OCI-LY7 (cell line): ENCODE measurements at regions not wholly inside any gene's neighbourhood (a gene's known extent, or its start where the extent isn't known, plus 50 kb on each side); places are given as distances from the start of the nearest gene placed in this dataset.

ENCODE experiments used
- BruUV-seq: library from RNA; stranded (reverse); fragments of 400-500 nt; replicated peaks from 2 replicates; lab custom pipeline; 2021; lab: Mats Ljungman, UMichigan
- CTCF ChIA-PET: fragments of 300-600 bp; sonication (Branson Sonifier 250); formaldehyde crosslinking; loops from one replicate; lab custom pipeline; 2022; ENCODE audit warnings: antibody characterized with exemption; ENCODE audit not compliant: unreplicated experiment; lab: Charles Lee
- POLR2A ChIA-PET: fragments of 300-600 bp; sonication (Branson Sonifier 250); formaldehyde crosslinking; loops from one replicate; lab custom pipeline; 2022; ENCODE audit warnings: antibody characterized with exemption; lab: Charles Lee
- DNase-seq: peaks from one replicate; pipeline ENCODE4 v3.0.0-alpha.2; 2015; ENCODE audit warnings: low spot score
- H2AFZ ChIP-seq: fragments of 200-600 bp; sonication (generic), shearing (Covaris generic); 2 replicates; pipeline ENCODE4 v1.6.1; 2014; ENCODE audit warnings: mild to moderate bottlenecking, antibody characterized with exemption, low read length, moderate library complexity
- H3K27ac ChIP-seq: fragments of 200-600 bp; sonication (generic); 2 replicates; pipeline ENCODE4 v1.5.1; 2014; ENCODE audit warnings: mixed run types, low read depth, mild to moderate bottlenecking, moderate library complexity, low read length, inconsistent platforms; ENCODE audit not compliant: poor library complexity, severe bottlenecking
- H3K36me3 ChIP-seq: fragments of 200-600 bp; sonication (generic); 2 replicates; pipeline ENCODE4 v1.6.1; 2014; ENCODE audit warnings: mild to moderate bottlenecking, antibody characterized with exemption, low read length, moderate library complexity, mixed read lengths; ENCODE audit not compliant: insufficient read depth
- H3K4me1 ChIP-seq: fragments of 200-600 bp; sonication (generic); 2 replicates; pipeline ENCODE4 v1.5.1; 2014; ENCODE audit warnings: mild to moderate bottlenecking, low read length; ENCODE audit not compliant: insufficient read depth, poor library complexity, severe bottlenecking
- H3K4me2 ChIP-seq: fragments of 200-600 bp; sonication (generic); 2 replicates; pipeline ENCODE4 v1.6.1; 2014; ENCODE audit warnings: mild to moderate bottlenecking, low read length
- H3K4me3 ChIP-seq: fragments of 200-600 bp; sonication (generic); 2 replicates; pipeline ENCODE4 v1.5.1; 2014; ENCODE audit warnings: mild to moderate bottlenecking, low read depth, low read length; ENCODE audit not compliant: poor library complexity, severe bottlenecking
- H3K79me2 ChIP-seq: fragments of 200-600 bp; sonication (generic); 2 replicates; pipeline ENCODE4 v1.6.1; 2016; ENCODE audit warnings: low read depth, mild to moderate bottlenecking, low read length, moderate library complexity, mixed read lengths; ENCODE audit not compliant: insufficient read depth
- H3K9me2 ChIP-seq: fragments of 200-600 bp; sonication (generic); 2 replicates; pipeline ENCODE4 v1.6.1; 2016; ENCODE audit warnings: mild to moderate bottlenecking, low read length, mixed read lengths; ENCODE audit not compliant: insufficient read depth
- H3K9me3 ChIP-seq: fragments of 200-600 bp; sonication (generic); 2 replicates; pipeline ENCODE4 v1.6.1; 2014; ENCODE audit warnings: mild to moderate bottlenecking, mixed run types, low read length, mixed read lengths
- H4K20me1 ChIP-seq: fragments of 200-600 bp; sonication (generic); 2 replicates; pipeline ENCODE4 v1.6.1; 2014; ENCODE audit warnings: mild to moderate bottlenecking, antibody characterized with exemption, low read length, moderate library complexity, mixed read lengths; ENCODE audit not compliant: insufficient read depth
- CTCF ChIP-seq: fragments of 200-600 bp; sonication (generic); conservative IDR thresholded peaks from 2 replicates; pipeline ENCODE4 v1.5.1; 2014; ENCODE audit warnings: mild to moderate bottlenecking, antibody characterized with exemption, low read length, moderate library complexity, mixed read lengths
- EZH2phosphoT487 ChIP-seq: fragments of 200-600 bp; sonication (generic); IDR thresholded peaks from 2 replicates; pipeline ENCODE4 v1.6.1; 2018; ENCODE audit warnings: low read depth, borderline replicate concordance, mild to moderate bottlenecking, mixed run types, antibody characterized with exemption, low read length, moderate library complexity, mixed read lengths
- intact Hi-C: fragments of 100-400 bp; cut with micrococcal nuclease; formaldehyde crosslinking; loops from one replicate; pipeline ENCODE4 v1.10.0; 2022; ENCODE audit not compliant: unreplicated experiment

- no peaks in the 10 kb centered on the region for H3K4me1 ChIP-seq
These were observed 53.3 kb upstream of the ZC3H11B start for GRCh38 chr1:219666242-219666641.

GRCh38 chr1:219665089-219665488 is 52.2 kb upstream of the ZC3H11B start:
- CTCF ChIA-PET: no interaction called here
- H3K4me3 ChIP-seq: no peak overlapping the region
- POLR2A ChIA-PET: interaction anchor here (0.7 to 0.9 kb wide), 2 partner anchors 12 to 1189 kb away, joined by 3 read pairs; no protein-coding TSS in a partner anchor

More at GRCh38 chr1:219666242-219666641, 53.3 kb upstream of the ZC3H11B start:
- H3K9me2 ChIP-seq: no peaks in the 10 kb centered on the region
- H3K4me2 ChIP-seq: no peak overlapping the region
- no peaks in the 10 kb centered on the region for H3K79me2 ChIP-seq
- H3K9me3 ChIP-seq: no peaks in the 10 kb centered on the region
- DNase-seq: no peak
- TF ChIP-seq EZH2phosphoT487 (no peak), CTCF (no peak)
- CTCF ChIA-PET: no interaction called here
- H3K4me3 ChIP-seq: no peak overlapping the region
- intact Hi-C loops: no loop called here
- POLR2A ChIA-PET: no interaction called here
- H3K36me3 ChIP-seq: no peaks in the 10 kb centered on the region
- H3K27ac ChIP-seq: no peak overlapping the region
- no peaks in the 10 kb centered on the region for H4K20me1 ChIP-seq
- H2AFZ ChIP-seq: no peak overlapping the region
- no TSS peak for BruUV-seq

More at GRCh38 chr1:219665089-219665488, 52.2 kb upstream of the ZC3H11B start:
- Histone ChIP-seq H3K79me2 (no peaks in the 10 kb centered on the region), H3K9me2 (no peaks in the 10 kb centered on the region), H3K9me3 (no peaks in the 10 kb centered on the region), H2AFZ (no peak overlapping the region), H3K36me3 (no peaks in the 10 kb centered on the region), H3K27ac (no peak overlapping the region), H4K20me1 (no peaks in the 10 kb centered on the region), H3K4me1 (no peaks in the 10 kb centered on the region), H3K4me2 (no peak overlapping the region)
- BruUV-seq: no TSS peak
- intact Hi-C loops: no loop called here
- no peak for DNase-seq
- TF ChIP-seq EZH2phosphoT487 (no peak), CTCF (no peak)
